HL-60 (cell line): ENCODE measurements at regions not wholly inside any gene's neighbourhood (a gene's known extent, or its start where the extent isn't known, plus 50 kb on each side); places are given as distances from the start of the nearest gene placed in this dataset.
"Not testable (repeated sequence)": the region's sequence is repeated elsewhere in the genome, so short reads cannot be mapped to it uniquely, and the experiment has no call there.

ENCODE experiments used
- CTCF ChIP-seq: IDR thresholded peaks from one replicate; pipeline ENCODE4 v1.5.1; 2011; ENCODE audit warnings: low read length, control low read depth, inconsistent platforms; ENCODE audit not compliant: insufficient read depth
- POLR2AphosphoS5 ChIP-seq: IDR thresholded peaks from 2 replicates; pipeline ENCODE4 v1.6.1; 2012; ENCODE audit warnings: low read depth

GRCh38 chr2:89885071-89885470 lies 1193.6 kb downstream of the RPIA start:
- not testable (repeated sequence) for TF ChIP-seq CTCF, POLR2AphosphoS5
